BE2C (cell line): ENCODE measurements at regions not wholly inside any gene's neighbourhood (a gene's known extent, or its start where the extent isn't known, plus 50 kb on each side); places are given as distances from the start of the nearest gene placed in this dataset.

Experiments
- DNase-seq: peaks from one replicate; pipeline ENCODE4 v3.0.0-alpha.2; 2020
- H3K27me3 ChIP-seq: fragments of 250-450 bp; sonication (Bioruptor Pico); 2 replicates; pipeline ENCODE4 v1.5.1; 2020; ENCODE audit warnings: mild to moderate bottlenecking
- H3K36me3 ChIP-seq: fragments of 250-450 bp; sonication (Bioruptor Pico); 2 replicates; pipeline ENCODE4 v1.5.1; 2020; ENCODE audit warnings: mild to moderate bottlenecking
- H3K4me1 ChIP-seq: fragments of 250-450 bp; sonication (Bioruptor Pico); 2 replicates; pipeline ENCODE4 v1.5.1; 2020
- H3K4me3 ChIP-seq: 2 replicates; pipeline ENCODE4 v1.5.1; 2011; ENCODE audit warnings: low read depth, low read length
- H3K9me3 ChIP-seq: fragments of 250-450 bp; sonication (Bioruptor Pico); 2 replicates; pipeline ENCODE4 v1.5.1; 2020
- CTCF ChIP-seq: IDR thresholded peaks from 2 replicates; pipeline ENCODE4 v1.5.1; 2012; ENCODE audit warnings: mild to moderate bottlenecking, low read depth, low read length

- Histone ChIP-seq H3K27me3 (no peaks in the 10 kb centered on the region), H3K9me3 (no peaks in the 10 kb centered on the region), H3K4me1 (no peaks in the 10 kb centered on the region), H3K36me3 (no peaks in the 10 kb centered on the region), H3K4me3 (no peak overlapping the region)
- no peak for DNase-seq
- no peak for TF ChIP-seq CTCF
These were observed 878.9 kb upstream of the RBFOX1 start for GRCh38 chr16:6453742-6454141.

GRCh38 chr16:6447021-6447790, 885.4 kb upstream of the RBFOX1 start:
- H3K36me3 ChIP-seq: no peaks in the 10 kb centered on the region
- no peaks in the 10 kb centered on the region for H3K9me3 ChIP-seq
- H3K27me3 ChIP-seq: no peaks in the 10 kb centered on the region
- DNase-seq: no peak
- H3K4me1 ChIP-seq: no peaks in the 10 kb centered on the region
- no peak overlapping the region for H3K4me3 ChIP-seq
- TF ChIP-seq CTCF: no peak

GRCh38 chr16:6446370-6446769, 886.3 kb upstream of the RBFOX1 start:
- DNase-seq: no peak
- no peaks in the 10 kb centered on the region for H3K4me1 ChIP-seq
- no peak for TF ChIP-seq CTCF
- H3K36me3 ChIP-seq: no peaks in the 10 kb centered on the region
- no peaks in the 10 kb centered on the region for H3K27me3 ChIP-seq
- H3K9me3 ChIP-seq: no peaks in the 10 kb centered on the region
- no peak overlapping the region for H3K4me3 ChIP-seq

GRCh38 chr16:6439129-6439528, 893.5 kb upstream of the RBFOX1 start:
- Histone ChIP-seq H3K4me3 (no peak overlapping the region), H3K9me3 (no peaks in the 10 kb centered on the region), H3K36me3 (no peaks in the 10 kb centered on the region), H3K27me3 (no peaks in the 10 kb centered on the region), H3K4me1 (no peaks in the 10 kb centered on the region)
- no peak for TF ChIP-seq CTCF
- DNase-seq: no peak

- H3K9me3 ChIP-seq: no peaks in the 10 kb centered on the region
- no peaks in the 10 kb centered on the region for H3K27me3 ChIP-seq
- no peak for DNase-seq
- H3K4me1 ChIP-seq: no peaks in the 10 kb centered on the region
- no peak for TF ChIP-seq CTCF
- H3K4me3 ChIP-seq: no peak overlapping the region
- no peaks in the 10 kb centered on the region for H3K36me3 ChIP-seq
These were observed 903.8 kb upstream of the RBFOX1 start for GRCh38 chr16:6428861-6429260.

- no peaks in the 10 kb centered on the region for H3K36me3 ChIP-seq
- no peak for TF ChIP-seq CTCF
- no peaks in the 10 kb centered on the region for H3K27me3 ChIP-seq
- no peaks in the 10 kb centered on the region for H3K4me1 ChIP-seq
- DNase-seq: no peak
- H3K9me3 ChIP-seq: no peaks in the 10 kb centered on the region
- H3K4me3 ChIP-seq: no peak overlapping the region
These were observed 905.0 kb upstream of the RBFOX1 start for GRCh38 chr16:6427621-6428020.
